SK-N-SH treated with all-trans-retinoic acid at 6 μM for 48 hours (cell line): ENCODE measurements at regions not wholly inside any gene's neighbourhood (a gene's known extent, or its start where the extent isn't known, plus 50 kb on each side); places are given as distances from the start of the nearest gene placed in this dataset.

ENCODE experiments used
- ATAC-seq: fragments of 200-7000 bp; cut with Tn5 transposase; 3 replicates; pipeline ENCODE4 v1.9.1; 2020; ENCODE audit warnings: mild to moderate bottlenecking, moderate library complexity
- ARNTL ChIP-seq: fragments of 450-650 bp; formaldehyde crosslinking; IDR thresholded peaks from 2 replicates; pipeline ENCODE4 v1.5.0; 2020; ENCODE audit warnings: low read depth, mild to moderate bottlenecking, moderate library complexity, borderline replicate concordance
- BACH2 ChIP-seq: fragments of 250-450 bp; sonication (Bioruptor Pico); IDR thresholded peaks from 2 replicates; pipeline ENCODE4 v1.9.0; 2021; ENCODE audit warnings: mild to moderate bottlenecking, borderline replicate concordance
- CSDC2 ChIP-seq: fragments of 250-450 bp; sonication (Bioruptor Pico); IDR thresholded peaks from 2 replicates; pipeline ENCODE4 v1.5.0; 2020; ENCODE audit warnings: mild to moderate bottlenecking, moderate library complexity
- ESRRG ChIP-seq: fragments of 250-450 bp; sonication (Bioruptor Pico); IDR thresholded peaks from 2 replicates; pipeline ENCODE4 v1.6.1; 2021; ENCODE audit warnings: mild to moderate bottlenecking
- GLIS3 ChIP-seq: fragments of 250-450 bp; sonication (Bioruptor Pico); IDR thresholded peaks from 2 replicates; pipeline ENCODE4 v1.5.0; 2020; ENCODE audit warnings: mild to moderate bottlenecking, moderate library complexity
- OSR1 ChIP-seq: fragments of 250-450 bp; sonication (Bioruptor Pico); IDR thresholded peaks from 2 replicates; pipeline ENCODE4 v1.8.0; 2022; ENCODE audit warnings: moderate library complexity, mild to moderate bottlenecking, inconsistent platforms
- PPARA ChIP-seq: fragments of 250-450 bp; sonication (Bioruptor Pico); IDR thresholded peaks from 2 replicates; pipeline ENCODE4 v1.5.0; 2020; ENCODE audit warnings: mild to moderate bottlenecking, borderline replicate concordance
- RARB ChIP-seq: fragments of 250-450 bp; sonication (Bioruptor Pico); IDR thresholded peaks from 2 replicates; pipeline ENCODE4 v1.8.0; 2021; ENCODE audit warnings: mild to moderate bottlenecking, moderate library complexity
- SNAI2 ChIP-seq: fragments of 250-450 bp; sonication (Bioruptor Pico); IDR thresholded peaks from 2 replicates; pipeline ENCODE4 v1.5.0; 2020; ENCODE audit warnings: mild to moderate bottlenecking, moderate library complexity
- TOX ChIP-seq: fragments of 250-450 bp; sonication (Bioruptor Pico); IDR thresholded peaks from 2 replicates; pipeline ENCODE4 v1.8.0; 2021; ENCODE audit warnings: mild to moderate bottlenecking, moderate library complexity, borderline replicate concordance
- ZC3H10 ChIP-seq: fragments of 250-450 bp; sonication (Bioruptor Pico); IDR thresholded peaks from 2 replicates; pipeline ENCODE4 v1.5.1; 2021; ENCODE audit warnings: mild to moderate bottlenecking, moderate library complexity
- ZFP3 ChIP-seq: fragments of 250-450 bp; sonication (Bioruptor Pico); IDR thresholded peaks from 2 replicates; pipeline ENCODE4 v1.5.0; 2020; ENCODE audit warnings: mild to moderate bottlenecking, moderate library complexity
- ZFP30 ChIP-seq: fragments of 450-650 bp; formaldehyde crosslinking; IDR thresholded peaks from 2 replicates; pipeline ENCODE4 v1.5.0; 2022; ENCODE audit warnings: mild to moderate bottlenecking, moderate library complexity
- ZNF565 ChIP-seq: fragments of 450-650 bp; formaldehyde crosslinking; conservative IDR thresholded peaks from 2 replicates; pipeline ENCODE4 v1.5.0; 2020; ENCODE audit warnings: low read depth, mild to moderate bottlenecking, moderate library complexity
- ZNF70 ChIP-seq: fragments of 450-650 bp; formaldehyde crosslinking; IDR thresholded peaks from 2 replicates; pipeline ENCODE4 v1.5.0; 2020; ENCODE audit warnings: mild to moderate bottlenecking, moderate library complexity
- ZNF8 ChIP-seq: fragments of 450-650 bp; formaldehyde crosslinking; IDR thresholded peaks from 2 replicates; pipeline ENCODE4 v1.5.0; 2020; ENCODE audit warnings: mild to moderate bottlenecking, moderate library complexity
- TF ChIP-seq, protein P1 (sequence below): fragments of 250-450 bp; sonication (Bioruptor Pico); IDR thresholded peaks from 2 replicates; pipeline ENCODE4 v1.8.0; 2020; ENCODE audit warnings: mild to moderate bottlenecking, moderate library complexity, borderline replicate concordance
- TF ChIP-seq, protein P2 (sequence below): fragments of 250-450 bp; sonication (Bioruptor Pico); IDR thresholded peaks from 2 replicates; pipeline ENCODE4 v1.8.0; 2021; ENCODE audit warnings: low read depth, mild to moderate bottlenecking, moderate library complexity, borderline replicate concordance
- TF ChIP-seq, protein P3 (sequence below): fragments of 250-450 bp; sonication (Bioruptor Pico); IDR thresholded peaks from 2 replicates; pipeline ENCODE4 v1.5.0; 2020; ENCODE audit warnings: mild to moderate bottlenecking, moderate library complexity
- TF ChIP-seq, protein P4 (sequence below): fragments of 250-450 bp; sonication (Bioruptor Pico); IDR thresholded peaks from 2 replicates; pipeline ENCODE4 v1.5.1; 2020; ENCODE audit warnings: low read depth, mild to moderate bottlenecking, moderate library complexity
- TF ChIP-seq, protein P5 (sequence below): fragments of 250-450 bp; sonication (Bioruptor Pico); IDR thresholded peaks from 2 replicates; pipeline ENCODE4 v1.5.1; 2021; ENCODE audit warnings: mild to moderate bottlenecking, moderate library complexity

DNA sequence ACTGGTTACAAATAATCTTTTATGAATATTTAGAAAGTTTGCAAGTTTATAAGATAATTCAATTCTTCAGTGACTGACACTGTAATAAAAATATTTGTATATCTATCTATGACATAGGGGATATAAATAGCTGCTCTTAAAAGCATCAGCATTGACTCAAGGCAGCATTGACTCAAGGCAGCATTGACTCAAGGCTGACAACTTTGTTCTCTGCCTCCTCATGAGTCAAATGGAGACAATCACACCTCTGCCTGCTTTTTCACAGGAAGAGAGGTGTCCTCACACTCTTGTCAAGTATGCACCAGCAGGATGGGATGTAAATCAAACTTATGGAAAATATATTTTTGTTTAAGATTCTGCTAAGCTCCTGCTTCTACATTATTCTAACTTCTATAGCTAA, 1173.1 kb downstream of the NSUN3 start:
- TF ChIP-seq ZNF70 (CRISPR knock-in tag) (no peak), RARB (CRISPR knock-in tag) (no peak), ZNF8 (CRISPR knock-in tag) (no peak), ESRRG (CRISPR knock-in tag) (no peak), GLIS3 (no peak), SNAI2 (CRISPR knock-in tag) (no peak), ZNF565 (CRISPR knock-in tag) (no peak), ZFP3 (CRISPR knock-in tag) (no peak), ZFP30 (no peak), ARNTL (CRISPR knock-in tag) (no peak), PPARA (CRISPR knock-in tag) (no peak)
- TF ChIP-seq, protein P1, sequence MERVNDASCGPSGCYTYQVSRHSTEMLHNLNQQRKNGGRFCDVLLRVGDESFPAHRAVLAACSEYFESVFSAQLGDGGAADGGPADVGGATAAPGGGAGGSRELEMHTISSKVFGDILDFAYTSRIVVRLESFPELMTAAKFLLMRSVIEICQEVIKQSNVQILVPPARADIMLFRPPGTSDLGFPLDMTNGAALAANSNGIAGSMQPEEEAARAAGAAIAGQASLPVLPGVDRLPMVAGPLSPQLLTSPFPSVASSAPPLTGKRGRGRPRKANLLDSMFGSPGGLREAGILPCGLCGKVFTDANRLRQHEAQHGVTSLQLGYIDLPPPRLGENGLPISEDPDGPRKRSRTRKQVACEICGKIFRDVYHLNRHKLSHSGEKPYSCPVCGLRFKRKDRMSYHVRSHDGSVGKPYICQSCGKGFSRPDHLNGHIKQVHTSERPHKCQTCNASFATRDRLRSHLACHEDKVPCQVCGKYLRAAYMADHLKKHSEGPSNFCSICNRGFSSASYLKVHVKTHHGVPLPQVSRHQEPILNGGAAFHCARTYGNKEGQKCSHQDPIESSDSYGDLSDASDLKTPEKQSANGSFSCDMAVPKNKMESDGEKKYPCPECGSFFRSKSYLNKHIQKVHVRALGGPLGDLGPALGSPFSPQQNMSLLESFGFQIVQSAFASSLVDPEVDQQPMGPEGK, result no peak
- TF ChIP-seq, protein P2, sequence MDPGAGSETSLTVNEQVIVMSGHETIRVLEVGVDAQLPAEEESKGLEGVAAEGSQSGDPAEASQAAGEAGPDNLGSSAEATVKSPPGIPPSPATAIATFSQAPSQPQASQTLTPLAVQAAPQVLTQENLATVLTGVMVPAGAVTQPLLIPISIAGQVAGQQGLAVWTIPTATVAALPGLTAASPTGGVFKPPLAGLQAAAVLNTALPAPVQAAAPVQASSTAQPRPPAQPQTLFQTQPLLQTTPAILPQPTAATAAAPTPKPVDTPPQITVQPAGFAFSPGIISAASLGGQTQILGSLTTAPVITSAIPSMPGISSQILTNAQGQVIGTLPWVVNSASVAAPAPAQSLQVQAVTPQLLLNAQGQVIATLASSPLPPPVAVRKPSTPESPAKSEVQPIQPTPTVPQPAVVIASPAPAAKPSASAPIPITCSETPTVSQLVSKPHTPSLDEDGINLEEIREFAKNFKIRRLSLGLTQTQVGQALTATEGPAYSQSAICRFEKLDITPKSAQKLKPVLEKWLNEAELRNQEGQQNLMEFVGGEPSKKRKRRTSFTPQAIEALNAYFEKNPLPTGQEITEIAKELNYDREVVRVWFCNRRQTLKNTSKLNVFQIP (CRISPR knock-in tag), result no peak
- TF ChIP-seq, protein P3, sequence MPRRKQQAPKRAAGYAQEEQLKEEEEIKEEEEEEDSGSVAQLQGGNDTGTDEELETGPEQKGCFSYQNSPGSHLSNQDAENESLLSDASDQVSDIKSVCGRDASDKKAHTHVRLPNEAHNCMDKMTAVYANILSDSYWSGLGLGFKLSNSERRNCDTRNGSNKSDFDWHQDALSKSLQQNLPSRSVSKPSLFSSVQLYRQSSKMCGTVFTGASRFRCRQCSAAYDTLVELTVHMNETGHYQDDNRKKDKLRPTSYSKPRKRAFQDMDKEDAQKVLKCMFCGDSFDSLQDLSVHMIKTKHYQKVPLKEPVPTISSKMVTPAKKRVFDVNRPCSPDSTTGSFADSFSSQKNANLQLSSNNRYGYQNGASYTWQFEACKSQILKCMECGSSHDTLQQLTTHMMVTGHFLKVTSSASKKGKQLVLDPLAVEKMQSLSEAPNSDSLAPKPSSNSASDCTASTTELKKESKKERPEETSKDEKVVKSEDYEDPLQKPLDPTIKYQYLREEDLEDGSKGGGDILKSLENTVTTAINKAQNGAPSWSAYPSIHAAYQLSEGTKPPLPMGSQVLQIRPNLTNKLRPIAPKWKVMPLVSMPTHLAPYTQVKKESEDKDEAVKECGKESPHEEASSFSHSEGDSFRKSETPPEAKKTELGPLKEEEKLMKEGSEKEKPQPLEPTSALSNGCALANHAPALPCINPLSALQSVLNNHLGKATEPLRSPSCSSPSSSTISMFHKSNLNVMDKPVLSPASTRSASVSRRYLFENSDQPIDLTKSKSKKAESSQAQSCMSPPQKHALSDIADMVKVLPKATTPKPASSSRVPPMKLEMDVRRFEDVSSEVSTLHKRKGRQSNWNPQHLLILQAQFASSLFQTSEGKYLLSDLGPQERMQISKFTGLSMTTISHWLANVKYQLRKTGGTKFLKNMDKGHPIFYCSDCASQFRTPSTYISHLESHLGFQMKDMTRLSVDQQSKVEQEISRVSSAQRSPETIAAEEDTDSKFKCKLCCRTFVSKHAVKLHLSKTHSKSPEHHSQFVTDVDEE (CRISPR knock-in tag), result no peak
- TF ChIP-seq, protein P4, sequence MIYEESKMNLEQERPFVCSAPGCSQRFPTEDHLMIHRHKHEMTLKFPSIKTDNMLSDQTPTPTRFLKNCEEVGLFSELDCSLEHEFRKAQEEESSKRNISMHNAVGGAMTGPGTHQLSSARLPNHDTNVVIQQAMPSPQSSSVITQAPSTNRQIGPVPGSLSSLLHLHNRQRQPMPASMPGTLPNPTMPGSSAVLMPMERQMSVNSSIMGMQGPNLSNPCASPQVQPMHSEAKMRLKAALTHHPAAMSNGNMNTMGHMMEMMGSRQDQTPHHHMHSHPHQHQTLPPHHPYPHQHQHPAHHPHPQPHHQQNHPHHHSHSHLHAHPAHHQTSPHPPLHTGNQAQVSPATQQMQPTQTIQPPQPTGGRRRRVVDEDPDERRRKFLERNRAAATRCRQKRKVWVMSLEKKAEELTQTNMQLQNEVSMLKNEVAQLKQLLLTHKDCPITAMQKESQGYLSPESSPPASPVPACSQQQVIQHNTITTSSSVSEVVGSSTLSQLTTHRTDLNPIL (CRISPR knock-in tag), result no peak
- no peak for ATAC-seq

DNA sequence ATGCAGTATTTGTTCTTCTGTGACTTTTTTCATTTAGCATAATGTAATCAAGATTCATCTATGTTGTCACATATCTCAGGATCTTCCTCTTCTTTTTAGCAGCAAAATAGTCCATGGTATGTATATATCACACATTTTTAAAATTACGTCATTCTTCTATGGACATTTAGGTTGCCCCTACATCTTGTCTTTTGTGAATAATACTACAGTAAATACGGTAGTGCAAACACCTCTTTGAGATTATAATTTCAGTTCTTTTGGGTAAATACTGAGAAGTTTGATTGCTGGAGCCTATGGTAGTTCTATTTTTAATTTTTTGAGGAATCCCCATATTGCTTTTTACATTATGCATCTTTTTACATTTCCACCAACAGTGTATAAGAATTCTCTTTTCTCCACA, 1174.9 kb downstream of the NSUN3 start:
- TF ChIP-seq, protein P4 (CRISPR knock-in tag), result no peak
- TF ChIP-seq CSDC2 (CRISPR knock-in tag) (no peak), ZFP30 (no peak), BACH2 (CRISPR knock-in tag) (no peak)
- no peak for ATAC-seq

DNA sequence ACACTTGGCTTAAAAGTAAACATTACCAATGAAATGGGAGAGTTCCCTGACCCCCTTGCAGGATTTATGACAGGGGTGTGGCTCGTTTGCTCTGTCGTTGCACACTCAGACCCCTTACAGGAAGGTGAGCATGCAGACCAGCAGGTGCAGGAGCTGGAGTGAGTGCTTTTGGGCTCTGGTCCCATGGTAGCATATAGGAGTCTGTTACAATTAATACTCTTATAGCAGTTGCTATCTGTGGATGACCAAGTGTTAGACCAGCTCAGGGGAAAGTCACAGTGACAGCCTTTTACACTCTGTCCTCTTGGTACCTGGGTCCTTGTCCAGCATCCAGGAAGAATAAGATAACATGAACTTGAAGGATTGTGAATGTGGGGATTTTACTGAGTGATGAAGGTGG, 1177.5 kb downstream of the NSUN3 start:
- ATAC-seq, result no peak
- TF ChIP-seq, protein P1, result no peak
- TF ChIP-seq, protein P3 (CRISPR knock-in tag), result no peak
- TF ChIP-seq, protein P2 (CRISPR knock-in tag), result no peak
- TF ChIP-seq TOX (CRISPR knock-in tag) (no peak), ZNF565 (CRISPR knock-in tag) (no peak), ZNF70 (CRISPR knock-in tag) (no peak), ZC3H10 (CRISPR knock-in tag) (no peak), ZFP3 (CRISPR knock-in tag) (no peak), OSR1 (CRISPR knock-in tag) (no peak)
- TF ChIP-seq, protein P5, sequence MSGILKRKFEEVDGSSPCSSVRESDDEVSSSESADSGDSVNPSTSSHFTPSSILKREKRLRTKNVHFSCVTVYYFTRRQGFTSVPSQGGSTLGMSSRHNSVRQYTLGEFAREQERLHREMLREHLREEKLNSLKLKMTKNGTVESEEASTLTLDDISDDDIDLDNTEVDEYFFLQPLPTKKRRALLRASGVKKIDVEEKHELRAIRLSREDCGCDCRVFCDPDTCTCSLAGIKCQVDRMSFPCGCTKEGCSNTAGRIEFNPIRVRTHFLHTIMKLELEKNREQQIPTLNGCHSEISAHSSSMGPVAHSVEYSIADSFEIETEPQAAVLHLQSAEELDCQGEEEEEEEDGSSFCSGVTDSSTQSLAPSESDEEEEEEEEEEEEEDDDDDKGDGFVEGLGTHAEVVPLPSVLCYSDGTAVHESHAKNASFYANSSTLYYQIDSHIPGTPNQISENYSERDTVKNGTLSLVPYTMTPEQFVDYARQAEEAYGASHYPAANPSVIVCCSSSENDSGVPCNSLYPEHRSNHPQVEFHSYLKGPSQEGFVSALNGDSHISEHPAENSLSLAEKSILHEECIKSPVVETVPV (CRISPR knock-in tag), result no peak
